ENCODE measurements at regions not wholly inside any gene's neighbourhood (a gene's known extent, or its start where the extent isn't known, plus 50 kb on each side); places are given as distances from the start of the nearest gene placed in this dataset.

GRCh38 chr14:38021861-38022260, 185.8 kb upstream of the SSTR1 start:
- no peak overlapping the region for H3K4me3 Mint-ChIP-seq (ENCODE audit: unreplicated experiment)
- no peak for DNase-seq (ENCODE audit: extremely low spot score, unreplicated experiment)
- no peaks in the 10 kb centered on the region for H3K27me3 Mint-ChIP-seq (ENCODE audit: unreplicated experiment)
- TF ChIP-seq CTCF (IDR thresholded peaks at IDR 0.05) = no peak
- H3K27ac Mint-ChIP-seq (ENCODE audit: unreplicated experiment) = no peak overlapping the region
- H3K4me1 Mint-ChIP-seq (ENCODE audit: unreplicated experiment) = no peaks in the 10 kb centered on the region
- peaks cover 6% of the 10 kb centered on the region for H3K9me3 Mint-ChIP-seq (ENCODE audit: unreplicated experiment)
- H3K36me3 Mint-ChIP-seq (ENCODE audit: unreplicated experiment) = no peaks in the 10 kb centered on the region

DNA sequence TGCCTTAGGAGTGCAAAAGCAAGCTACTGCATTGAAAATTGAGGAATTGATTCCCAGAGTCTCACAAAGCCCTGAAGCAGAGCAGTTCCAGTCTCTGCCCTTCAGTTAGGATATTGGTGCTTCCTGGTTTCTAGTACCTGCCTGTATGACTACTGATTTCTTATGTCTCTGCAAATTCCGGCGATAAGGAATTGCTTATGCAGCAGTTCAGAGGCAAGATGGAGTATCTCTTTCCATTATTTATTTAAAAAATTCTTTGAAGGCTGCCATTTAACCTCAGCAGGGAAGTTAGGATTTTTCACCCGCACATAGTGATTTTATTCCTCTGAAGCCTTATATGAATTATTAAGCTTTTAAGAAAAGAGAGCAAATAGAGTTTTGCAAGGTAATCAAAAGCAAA, 184.9 kb upstream of the SSTR1 start:
- Mint-ChIP-seq H3K27me3 (ENCODE audit: unreplicated experiment) (no peaks in the 10 kb centered on the region), H3K4me1 (ENCODE audit: unreplicated experiment) (no peaks in the 10 kb centered on the region), H3K4me3 (ENCODE audit: unreplicated experiment) (no peak overlapping the region)

DNA sequence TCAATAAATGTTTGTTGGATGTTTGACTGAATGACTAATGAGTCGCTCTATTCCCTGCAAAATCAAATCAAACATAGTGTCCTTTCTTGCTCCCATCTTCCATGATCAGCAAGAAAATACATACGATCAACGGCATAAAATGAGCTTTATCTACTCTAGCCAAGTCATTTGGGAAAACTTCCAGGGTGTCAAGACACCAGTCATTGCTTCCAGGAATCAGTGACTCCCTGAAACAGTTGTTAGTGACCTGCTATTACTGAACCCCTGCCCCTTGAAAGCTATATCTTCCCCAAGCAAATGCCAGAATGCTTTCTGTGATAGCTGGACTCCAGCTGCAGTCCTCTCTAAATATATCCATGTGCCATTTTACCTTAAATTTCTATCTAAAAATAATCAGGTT, 169.5 kb upstream of the SSTR1 start:
- Mint-ChIP-seq H3K27me3 (ENCODE audit: unreplicated experiment) (no peaks in the 10 kb centered on the region), H3K27ac (ENCODE audit: unreplicated experiment) (no peak overlapping the region), H3K9me3 (ENCODE audit: unreplicated experiment) (peaks cover 18% of the 10 kb centered on the region), H3K4me3 (ENCODE audit: unreplicated experiment) (no peak overlapping the region), H3K4me1 (ENCODE audit: unreplicated experiment) (no peaks in the 10 kb centered on the region), H3K36me3 (ENCODE audit: unreplicated experiment) (no peaks in the 10 kb centered on the region)
- TF ChIP-seq CTCF (IDR thresholded peaks at IDR 0.05) = no peak
- DNase-seq (ENCODE audit: extremely low spot score, unreplicated experiment) = no peak

More for the DNA sequence above, 184.9 kb upstream of the SSTR1 start:
- TF ChIP-seq CTCF (IDR thresholded peaks at IDR 0.05) = no peak
- Mint-ChIP-seq H3K36me3 (ENCODE audit: unreplicated experiment) (no peaks in the 10 kb centered on the region), H3K9me3 (ENCODE audit: unreplicated experiment) (peaks cover 11% of the 10 kb centered on the region), H3K27ac (ENCODE audit: unreplicated experiment) (no peak overlapping the region)
- DNase-seq (ENCODE audit: extremely low spot score, unreplicated experiment) = no peak

DNA sequence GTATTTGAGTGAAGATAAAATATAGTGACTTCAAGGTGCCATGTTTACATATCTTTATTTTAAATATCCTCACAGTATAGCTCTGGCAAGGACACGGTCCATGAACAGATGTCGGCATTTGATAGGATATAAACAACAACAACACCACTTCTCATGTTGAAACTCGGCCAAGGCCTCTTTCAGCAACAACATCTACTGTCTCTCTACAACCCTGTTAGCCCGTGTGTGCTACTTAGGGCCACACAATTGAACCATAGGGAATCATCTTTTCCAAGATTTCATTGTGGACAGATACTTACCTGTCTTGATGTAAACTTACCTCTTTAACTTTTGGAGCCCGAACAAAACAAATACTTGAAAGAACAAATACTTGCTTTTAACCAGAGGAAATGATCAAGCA, 168.7 kb upstream of the SSTR1 start:
- Mint-ChIP-seq H3K27ac (ENCODE audit: unreplicated experiment) (no peak overlapping the region), H3K4me1 (ENCODE audit: unreplicated experiment) (no peaks in the 10 kb centered on the region), H3K4me3 (ENCODE audit: unreplicated experiment) (no peak overlapping the region)

DNA sequence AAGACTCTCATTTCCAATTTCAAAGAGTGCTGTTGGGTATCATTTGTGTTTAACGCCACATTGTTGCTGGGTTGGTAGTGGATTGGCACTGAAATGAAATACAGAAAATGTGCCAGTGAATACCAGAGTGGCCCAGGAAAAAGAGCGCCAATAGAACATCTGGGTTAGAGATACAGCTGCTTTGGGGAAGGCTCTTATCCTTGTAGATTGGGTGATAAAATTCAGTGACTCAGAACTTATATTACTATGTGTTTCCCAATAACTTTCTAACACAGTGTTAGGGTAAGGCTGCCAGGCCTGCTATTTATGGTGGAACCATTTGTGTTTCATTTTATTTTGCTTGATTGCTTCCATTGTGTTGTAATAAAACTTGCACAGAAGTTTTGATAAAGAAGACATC, 168.2 kb upstream of the SSTR1 start:
- Mint-ChIP-seq H3K4me3 (ENCODE audit: unreplicated experiment) (no peak overlapping the region), H3K27me3 (ENCODE audit: unreplicated experiment) (no peaks in the 10 kb centered on the region), H3K36me3 (ENCODE audit: unreplicated experiment) (no peaks in the 10 kb centered on the region), H3K4me1 (ENCODE audit: unreplicated experiment) (no peaks in the 10 kb centered on the region), H3K27ac (ENCODE audit: unreplicated experiment) (no peak overlapping the region), H3K9me3 (ENCODE audit: unreplicated experiment) (peaks cover 10% of the 10 kb centered on the region)
- TF ChIP-seq CTCF (IDR thresholded peaks at IDR 0.05) = no peak
- no peak for DNase-seq (ENCODE audit: extremely low spot score, unreplicated experiment)

More for the DNA sequence above, 168.7 kb upstream of the SSTR1 start:
- Mint-ChIP-seq H3K9me3 (ENCODE audit: unreplicated experiment) (peaks cover 14% of the 10 kb centered on the region), H3K36me3 (ENCODE audit: unreplicated experiment) (no peaks in the 10 kb centered on the region), H3K27me3 (ENCODE audit: unreplicated experiment) (no peaks in the 10 kb centered on the region)
- no peak for DNase-seq (ENCODE audit: extremely low spot score, unreplicated experiment)
- no peak for TF ChIP-seq CTCF (IDR thresholded peaks at IDR 0.05)

Data from osteocyte (in vitro differentiated cells).